Transverse colon (tissue), 4 donors: ENCODE measurements at regions not wholly inside any gene's neighbourhood (a gene's known extent, or its start where the extent isn't known, plus 50 kb on each side); places are given as distances from the start of the nearest gene placed in this dataset.

ENCODE experiments used
- CTCF ChIP-seq, 5 experiments: fragments of 200-600 bp in 3 of 5; fragments of 450-650 bp in 2 of 5; sonication (generic) in 3 of 5; IDR thresholded peaks; 1 replicate in 2 of 5; 2 replicates in 3 of 5; pipeline ENCODE4 v1.5.1; 2016 to 2017; ENCODE audit warnings: antibody characterized with exemption in 5 of 5, inconsistent platforms in 3 of 5, mild to moderate bottlenecking in 2 of 5, moderate library complexity in 1 of 5
- EP300 ChIP-seq: sonication (generic); formaldehyde crosslinking; IDR thresholded peaks from one replicate; pipeline ENCODE4 v1.6.1; 2017; ENCODE audit warnings: antibody characterized with exemption, low read depth
- POLR2A ChIP-seq: fragments of 450-650 bp; IDR thresholded peaks from one replicate; pipeline ENCODE4 v1.6.1; 2016; ENCODE audit warnings: antibody characterized with exemption, mild to moderate bottlenecking, moderate library complexity
- POLR2AphosphoS5 ChIP-seq, 3 donors: sonication (generic); formaldehyde crosslinking; IDR thresholded peaks; one replicate each; pipeline ENCODE4 v1.6.1; 2016; ENCODE audit warnings: antibody characterized with exemption in 3 of 3

GRCh38 chr18:2091937-2092336, 479.4 kb downstream of the METTL4 start:
- no peak for TF ChIP-seq CTCF (IDR thresholded peaks at IDR 0.05)
- TF ChIP-seq POLR2A = no peak
- TF ChIP-seq POLR2AphosphoS5 (IDR thresholded peaks at IDR 0.05) = no peak
- no peak for TF ChIP-seq EP300
